ENCODE measurements at regions not wholly inside any gene's neighbourhood (a gene's known extent, or its start where the extent isn't known, plus 50 kb on each side); places are given as distances from the start of the nearest gene placed in this dataset.

- DNase-seq = peak; percentile 7 to 17
These were observed 157.7 kb upstream of the PITX2 start for GRCh38 chr4:110780538-110780937.

- no peak for DNase-seq
These were observed 159.1 kb upstream of the PITX2 start for GRCh38 chr4:110781944-110782343.

DNA sequence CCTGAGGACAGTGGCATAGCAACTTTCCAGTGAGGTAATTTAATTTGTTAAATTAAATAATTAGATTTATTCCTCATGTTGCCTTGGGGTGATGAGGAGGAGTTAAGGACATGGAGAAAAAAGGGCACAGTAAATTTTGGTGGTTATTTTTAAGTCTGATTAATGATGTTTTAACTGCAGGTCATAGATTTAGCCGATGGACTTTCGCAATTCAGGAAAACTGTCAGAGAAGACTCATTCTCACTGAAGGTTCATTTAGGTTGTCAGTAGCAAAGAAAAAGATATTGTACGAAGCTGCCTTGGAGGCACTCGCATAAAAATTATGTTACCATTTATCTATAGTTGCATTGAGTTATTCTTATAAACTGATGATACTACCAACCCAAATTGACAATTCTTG lies 164.2 kb upstream of the PITX2 start:
- no peak for DNase-seq

GRCh38 chr4:110787707-110788106 lies 164.8 kb upstream of the PITX2 start:
- no peak for DNase-seq

- DNase-seq = no peak
These were observed 165.4 kb upstream of the PITX2 start for GRCh38 chr4:110788302-110788701.

GRCh38 chr4:110792036-110792435 lies 169.2 kb upstream of the PITX2 start:
- DNase-seq = no peak

- DNase-seq = no peak
These were observed 170.5 kb upstream of the PITX2 start for GRCh38 chr4:110793381-110793801.

DNA sequence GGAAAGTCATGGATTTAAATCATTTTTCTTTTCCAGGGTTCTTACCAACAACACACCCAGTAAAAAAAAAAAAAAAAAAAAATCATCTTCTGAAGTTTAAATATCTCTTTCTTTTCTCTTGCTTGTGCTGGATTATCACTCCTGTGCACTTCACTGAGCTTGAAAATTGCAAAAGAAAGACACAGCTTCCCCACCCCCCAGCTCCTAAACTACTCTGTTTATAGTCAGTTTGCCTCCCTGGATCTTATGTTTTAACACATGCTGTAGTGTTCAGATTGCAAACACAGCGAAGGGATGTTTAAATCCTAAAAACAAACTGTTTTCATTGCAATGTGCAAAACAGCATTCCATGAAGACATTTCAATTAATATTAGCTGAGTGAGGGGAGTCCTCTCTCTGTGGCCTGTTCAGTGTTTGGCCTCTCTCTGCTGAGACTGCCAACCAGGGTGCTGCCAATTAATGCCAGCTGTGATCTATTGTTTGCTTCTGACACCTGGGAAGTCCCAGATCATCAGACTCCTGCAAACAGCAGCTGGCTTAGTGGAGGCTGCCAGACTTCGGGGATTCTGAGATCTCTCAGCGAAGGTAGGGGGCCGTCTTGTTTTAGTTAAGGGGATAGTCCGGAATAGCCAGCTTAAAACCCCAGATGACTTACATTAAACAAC lies 171.1 kb upstream of the PITX2 start:
- DNase-seq = no peak

DNA sequence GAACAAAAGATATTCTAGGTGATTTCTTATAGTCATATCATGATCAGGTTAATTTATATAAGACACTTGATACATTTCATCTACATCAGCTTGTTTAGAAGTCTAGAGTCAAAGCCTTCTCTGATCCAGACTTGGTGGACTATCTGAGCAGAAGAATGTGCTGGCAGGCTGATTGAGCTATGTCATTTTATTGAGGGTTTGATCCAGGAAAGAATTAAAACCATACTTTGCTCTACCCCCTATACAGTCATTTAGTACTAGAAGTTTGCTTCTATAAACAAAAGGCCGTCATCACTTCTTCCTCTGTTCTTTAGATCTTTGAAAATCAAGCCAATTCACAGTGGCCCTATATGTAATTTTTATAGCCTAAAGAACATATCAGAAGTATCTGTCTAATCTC lies 173.1 kb upstream of the PITX2 start:
- DNase-seq = no peak

DNA sequence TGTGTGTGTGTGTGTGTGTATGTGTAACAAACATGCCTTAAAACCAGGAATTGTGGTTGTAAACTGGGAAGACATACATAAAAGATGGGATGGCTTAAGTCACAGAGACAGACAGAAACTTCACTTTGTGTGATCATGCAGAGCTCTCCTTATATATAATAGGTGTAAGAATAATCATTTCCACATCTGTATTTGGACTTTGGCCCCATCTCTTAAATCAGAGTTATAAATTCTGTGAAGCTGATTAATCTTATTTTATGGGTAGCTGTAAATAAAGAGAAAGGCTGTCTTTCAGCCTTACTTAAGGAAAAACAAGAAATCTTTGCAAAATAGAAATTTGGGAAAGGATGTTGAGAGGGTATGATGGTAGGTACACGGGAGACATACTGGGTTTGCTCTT lies 174.6 kb upstream of the PITX2 start:
- DNase-seq = no peak

- DNase-seq = no peak
These were observed 175.8 kb upstream of the PITX2 start for GRCh38 chr4:110798687-110799086.

- DNase-seq = no peak
These were observed 176.3 kb upstream of the PITX2 start for GRCh38 chr4:110799211-110799610.

- no peak for DNase-seq
These were observed 178.7 kb upstream of the PITX2 start for GRCh38 chr4:110801591-110801990.

GRCh38 chr4:110808351-110808878 lies 185.5 kb upstream of the PITX2 start:
- DNase-seq = no peak

DNA sequence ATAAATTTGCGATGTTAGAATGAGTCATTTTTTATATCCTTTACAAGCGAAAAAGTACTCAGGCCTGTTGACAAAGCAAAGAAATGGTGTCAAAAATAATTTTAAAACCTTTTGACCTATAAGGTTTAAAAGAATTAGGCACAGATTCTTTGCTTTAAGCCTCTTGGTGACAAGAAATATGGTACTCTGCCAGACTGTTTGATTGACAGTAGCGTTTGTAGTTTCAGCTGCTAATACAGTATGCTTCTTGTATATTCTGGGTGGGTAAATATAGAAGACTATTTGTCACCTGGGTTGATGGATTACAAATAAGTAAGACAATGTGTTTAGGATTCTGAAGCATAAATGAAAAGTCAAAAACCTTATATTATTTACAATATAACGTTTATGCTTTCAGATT lies 193.1 kb upstream of the PITX2 start:
- DNase-seq = no peak

- no peak for DNase-seq
These were observed 193.5 kb upstream of the PITX2 start for GRCh38 chr4:110816367-110816766.

GRCh38 chr4:110821186-110821585 lies 198.3 kb upstream of the PITX2 start:
- no peak for DNase-seq

- DNase-seq = no peak
These were observed 200.4 kb upstream of the PITX2 start for GRCh38 chr4:110823251-110823650.

DNA sequence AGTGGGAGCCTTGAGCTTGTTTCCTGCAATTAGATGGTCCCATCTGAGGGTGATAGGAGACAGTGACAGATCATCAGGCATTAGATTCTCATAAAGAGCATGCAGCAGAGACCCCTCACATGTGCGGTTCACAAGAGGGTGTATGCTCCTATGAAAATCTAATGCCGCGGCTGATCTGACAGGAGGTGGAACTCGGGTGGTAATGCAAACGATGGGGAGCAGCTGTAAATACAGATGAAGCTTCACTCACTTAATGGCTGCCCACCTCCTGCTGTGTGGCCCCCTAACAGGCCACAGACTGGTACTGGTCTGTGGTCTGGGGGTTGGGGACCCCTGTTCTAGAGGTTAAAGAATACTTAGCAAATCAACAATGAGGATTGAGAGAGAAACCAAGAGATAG lies 201.5 kb upstream of the PITX2 start:
- no peak for DNase-seq

DNA sequence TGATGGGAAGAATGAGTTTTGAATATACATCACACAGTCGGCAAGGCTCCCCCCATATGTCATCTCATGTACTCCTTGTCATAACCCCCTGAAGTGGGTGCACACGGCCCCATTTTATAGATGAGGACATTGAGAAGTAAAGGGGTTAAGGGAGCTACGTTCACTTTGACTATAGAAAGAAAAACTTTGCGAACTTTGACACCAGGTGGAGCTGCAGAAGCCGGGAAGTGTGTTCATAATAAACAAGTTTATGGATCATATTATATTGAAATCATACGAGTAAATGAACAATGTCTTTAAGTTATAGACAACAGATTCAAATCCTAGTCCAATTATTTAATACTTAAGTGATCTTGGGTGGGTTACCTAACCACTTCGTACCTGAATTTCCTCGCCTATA lies 203.8 kb upstream of the PITX2 start:
- DNase-seq = no peak

- DNase-seq = no peak
These were observed 207.6 kb upstream of the PITX2 start for GRCh38 chr4:110830461-110830860.

- DNase-seq = no peak
These were observed 215.1 kb upstream of the PITX2 start for GRCh38 chr4:110837896-110838450.

- DNase-seq = no peak
These were observed 217.4 kb upstream of the PITX2 start for GRCh38 chr4:110840221-110840654.

- no peak for DNase-seq
These were observed 225.9 kb upstream of the PITX2 start for GRCh38 chr4:110848787-110849186.

DNA sequence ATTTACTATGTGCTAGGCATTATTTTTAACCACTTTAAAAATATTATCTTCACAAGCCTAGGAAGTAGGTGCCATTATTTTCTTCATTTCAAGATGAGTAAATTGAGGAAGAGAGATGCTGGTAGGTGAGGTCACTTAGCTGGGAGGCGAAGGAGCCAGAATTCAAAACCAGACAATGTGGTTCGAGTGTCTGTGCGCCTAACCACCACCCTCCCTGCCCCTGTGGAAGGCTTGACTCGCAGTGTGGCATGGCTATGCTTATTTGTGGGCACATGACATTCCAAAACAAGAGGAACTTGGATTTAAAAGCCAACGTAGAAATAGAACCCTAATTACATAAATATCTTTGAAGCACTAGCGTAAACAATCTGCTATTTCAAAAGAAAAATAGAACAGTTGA lies 226.6 kb upstream of the PITX2 start:
- DNase-seq = no peak

Measured in Kasumi-1 (cell line).